GM18907 (cell line): ENCODE measurements at regions not wholly inside any gene's neighbourhood (a gene's known extent, or its start where the extent isn't known, plus 50 kb on each side); places are given as distances from the start of the nearest gene placed in this dataset.

ENCODE experiments used
- ATAC-seq: cut with Tn5 transposase; IDR thresholded peaks from one replicate; pipeline ENCODE4 v1.9.1; 2021; ENCODE audit warnings: mild to moderate bottlenecking, moderate library complexity; ENCODE audit not compliant: unreplicated experiment

- ATAC-seq: no peak
These were observed 168.7 kb upstream of the ITGB1 start for GRCh38 chr10:33126742-33127141.

- no peak for ATAC-seq
These were observed 167.8 kb upstream of the ITGB1 start for GRCh38 chr10:33125522-33126517.

DNA sequence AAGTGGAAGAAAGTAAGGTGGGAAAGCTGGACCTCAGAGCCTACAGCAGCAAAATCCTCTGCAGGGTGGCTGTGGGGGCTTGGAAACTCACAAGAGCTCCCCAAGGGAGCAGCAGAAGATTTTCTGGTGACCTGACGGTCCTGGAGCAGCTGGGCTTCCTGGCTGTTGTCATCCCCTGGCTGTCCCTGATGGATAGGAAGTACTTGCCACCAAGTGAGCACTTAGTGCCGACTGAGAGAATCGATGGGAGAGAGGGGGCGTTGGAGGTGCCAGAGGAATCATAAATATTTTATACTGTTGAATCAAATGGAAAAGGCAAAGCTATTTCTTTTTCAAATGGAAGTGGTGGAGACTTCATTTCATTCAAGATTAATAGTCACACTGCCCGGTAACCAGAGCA is 167.1 kb upstream of the ITGB1 start:
- no peak for ATAC-seq

DNA sequence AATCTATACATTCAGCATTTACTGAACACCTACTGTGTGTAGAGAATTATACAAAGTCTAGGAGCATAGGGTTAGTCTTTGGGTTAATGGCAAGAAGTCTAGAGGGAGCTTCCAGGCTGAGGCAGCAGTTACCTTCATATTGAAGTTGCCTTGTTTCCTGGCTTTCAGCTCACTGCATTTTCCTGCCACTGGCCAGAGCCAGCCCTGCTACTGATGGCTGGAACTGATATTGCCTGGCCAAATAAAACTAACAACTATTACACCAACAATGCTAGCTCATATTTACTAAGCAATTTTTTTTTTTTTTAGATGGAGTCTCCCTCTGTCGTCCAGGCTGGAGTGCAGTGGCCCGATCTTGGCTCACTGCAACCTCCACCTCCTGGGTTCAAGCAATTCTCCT is 165.7 kb upstream of the ITGB1 start:
- ATAC-seq: no peak

DNA sequence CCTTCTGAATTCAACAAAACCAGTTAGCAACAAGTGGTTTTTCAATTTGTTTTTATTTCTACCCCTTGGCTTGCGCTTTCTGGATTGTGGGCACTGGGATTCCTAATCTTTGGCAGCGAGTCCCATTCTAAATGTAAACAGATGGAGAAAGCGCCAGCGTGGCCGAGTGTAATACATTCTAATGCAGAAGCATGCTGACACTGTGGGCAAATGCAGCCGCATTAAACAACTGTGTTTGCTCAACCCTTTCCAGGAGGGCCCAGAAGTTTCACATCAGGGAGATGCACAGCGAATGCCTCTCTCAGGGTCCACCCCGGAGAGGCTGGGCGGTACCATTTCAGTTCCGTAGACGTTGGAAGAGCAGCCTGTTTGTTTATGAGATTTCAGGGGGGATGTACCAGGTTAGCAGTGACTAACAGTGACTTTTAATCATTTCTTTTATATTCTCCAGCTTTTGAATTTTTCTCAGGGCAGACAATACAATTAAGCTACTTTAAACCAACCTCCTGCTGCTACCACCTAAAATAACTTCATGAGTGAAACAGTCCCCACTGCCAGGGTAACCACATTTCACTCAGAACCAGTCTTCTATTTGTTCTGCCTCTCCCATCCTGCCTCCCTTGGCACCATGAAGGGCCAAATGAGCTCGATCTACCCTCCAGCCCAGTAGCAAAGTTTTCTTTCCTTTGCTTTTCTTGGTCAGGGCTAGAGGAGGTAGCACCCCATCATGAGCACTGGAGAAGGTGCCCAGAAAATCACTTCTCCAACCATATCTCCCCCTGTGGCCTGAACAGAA is 164.2 kb upstream of the ITGB1 start:
- no peak for ATAC-seq

GRCh38 chr10:33120700-33121099 is 162.7 kb upstream of the ITGB1 start:
- ATAC-seq: no peak

DNA sequence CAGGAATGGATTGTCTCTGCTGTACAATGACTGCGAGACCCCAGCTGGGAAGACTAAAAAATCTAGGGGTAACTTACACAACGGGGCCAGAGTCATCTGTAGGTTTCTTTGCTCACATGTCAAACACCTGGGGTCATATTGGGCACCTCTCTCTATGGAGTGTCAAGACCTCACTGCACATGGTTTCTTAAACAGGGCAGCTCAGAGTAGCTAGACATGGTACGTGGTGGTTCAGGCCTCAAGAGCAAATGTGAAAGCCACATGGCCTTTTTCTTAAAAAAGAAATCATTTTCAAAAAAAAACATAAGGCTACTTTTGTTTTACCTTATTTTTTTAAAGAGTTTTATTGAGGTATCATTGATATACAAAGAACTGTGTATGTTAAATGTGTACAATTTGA is 162.2 kb upstream of the ITGB1 start:
- no peak for ATAC-seq

DNA sequence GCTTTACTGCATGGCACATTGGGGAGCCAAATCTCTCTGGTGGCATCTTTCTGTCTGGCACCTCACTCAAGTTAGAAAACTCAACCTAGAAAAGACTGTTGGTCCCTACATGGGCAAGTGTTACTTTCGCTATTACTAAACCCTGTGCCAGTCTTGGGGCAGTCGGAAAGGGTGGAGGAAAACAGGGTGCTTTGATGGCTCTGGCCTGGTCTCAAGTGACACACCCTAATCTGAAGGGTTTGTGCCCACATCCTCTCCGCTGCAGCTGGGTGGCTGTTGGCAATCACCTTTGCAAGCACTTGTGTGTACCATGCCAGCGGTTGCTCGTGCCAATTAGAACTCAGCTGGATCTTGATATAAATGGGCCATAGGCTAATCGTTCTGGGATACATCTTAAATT is 159.8 kb upstream of the ITGB1 start:
- ATAC-seq: no peak

DNA sequence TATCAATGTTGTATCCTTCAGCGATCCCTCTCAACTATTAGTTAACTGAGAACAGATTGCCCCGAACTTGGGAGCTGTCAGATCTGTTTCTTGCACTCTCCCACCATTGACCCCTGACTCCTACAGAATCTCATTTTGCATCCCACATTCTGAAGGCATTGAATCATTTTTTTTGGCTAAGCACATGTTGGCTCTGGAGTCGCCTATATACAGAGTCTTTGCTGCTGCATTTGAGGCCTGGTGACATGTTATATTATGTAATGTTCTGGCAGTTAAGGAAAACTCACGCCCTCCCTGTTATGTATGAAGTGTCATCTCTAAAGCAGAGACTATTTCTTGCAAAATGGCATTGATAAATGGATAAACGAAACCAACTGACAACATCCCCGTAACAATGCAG is 159.2 kb upstream of the ITGB1 start:
- no peak for ATAC-seq

GRCh38 chr10:33115738-33116719 is 158.0 kb upstream of the ITGB1 start:
- no peak for ATAC-seq

- no peak for ATAC-seq
These were observed 156.5 kb upstream of the ITGB1 start for GRCh38 chr10:33114451-33114952.

- ATAC-seq: no peak
These were observed 155.4 kb upstream of the ITGB1 start for GRCh38 chr10:33113466-33113865.

- ATAC-seq: no peak
These were observed 154.9 kb upstream of the ITGB1 start for GRCh38 chr10:33112831-33113455.

DNA sequence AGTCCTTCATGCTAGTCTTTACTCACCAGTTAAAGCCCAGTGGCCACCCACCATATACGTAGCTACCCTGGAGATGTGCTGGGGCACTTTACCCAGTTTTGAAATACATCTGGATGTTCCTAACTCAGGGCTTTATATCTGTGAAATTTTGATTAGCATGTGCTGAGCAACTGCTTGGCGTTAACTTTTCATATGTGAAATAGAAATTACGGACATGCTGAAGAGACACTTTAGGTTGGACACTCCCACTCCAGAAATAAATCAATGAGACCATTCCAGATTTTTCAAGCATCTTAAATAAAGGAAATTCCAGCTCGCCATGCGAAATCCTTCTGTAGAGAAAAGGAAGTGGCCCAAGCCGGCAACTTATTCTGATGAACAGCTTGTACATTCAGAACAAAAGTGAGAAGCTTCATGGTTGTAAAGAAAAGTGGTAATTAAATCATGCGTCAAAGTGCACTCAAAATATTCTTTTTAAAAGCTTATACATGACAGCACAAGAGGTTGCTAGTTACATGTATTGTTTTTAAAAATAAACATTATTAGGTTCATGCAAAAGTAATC is 153.5 kb upstream of the ITGB1 start:
- no peak for ATAC-seq

GRCh38 chr10:33109788-33110469 is 151.9 kb upstream of the ITGB1 start:
- no peak for ATAC-seq

DNA sequence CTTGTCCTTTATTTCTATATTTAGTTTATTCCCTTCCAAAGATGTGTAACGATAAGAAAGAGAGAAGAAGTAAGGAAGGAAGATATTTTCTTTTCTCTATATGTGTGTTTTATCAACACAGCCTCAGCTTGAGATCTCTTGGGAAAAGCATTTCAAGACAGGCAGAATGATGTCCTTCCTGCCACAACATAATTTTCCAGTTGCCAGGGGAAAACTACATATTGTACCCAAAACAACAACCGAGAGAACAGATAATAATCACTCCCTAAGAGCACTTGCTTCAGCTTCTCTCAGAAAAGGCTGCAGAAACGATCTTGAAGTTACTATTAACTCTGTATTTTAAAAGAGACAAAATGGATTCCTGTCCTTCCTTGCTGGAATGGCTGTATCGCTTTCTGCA is 151.4 kb upstream of the ITGB1 start:
- ATAC-seq: no peak

DNA sequence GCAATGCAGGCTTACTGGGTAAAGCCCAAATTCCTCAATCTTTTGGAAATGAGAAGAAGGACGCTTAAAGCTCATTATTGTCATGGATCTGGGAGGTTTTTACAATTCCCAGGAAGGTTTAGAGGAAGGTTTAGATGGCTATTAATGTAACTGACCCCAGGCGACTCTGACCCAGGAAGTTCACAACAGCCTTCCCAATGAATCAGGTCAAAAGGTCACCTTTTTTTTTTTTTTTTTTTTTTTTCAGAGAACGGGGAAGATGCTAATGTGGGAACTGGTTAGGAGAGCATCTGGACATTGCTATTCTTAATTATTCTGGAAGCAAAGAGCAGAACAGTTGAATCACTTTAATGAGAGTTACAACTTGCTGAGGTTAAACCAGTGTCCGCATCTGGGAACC is 149.9 kb upstream of the ITGB1 start:
- no peak for ATAC-seq

- no peak for ATAC-seq
These were observed 148.7 kb upstream of the ITGB1 start for GRCh38 chr10:33106767-33107166.

- ATAC-seq: no peak
These were observed 145.9 kb upstream of the ITGB1 start for GRCh38 chr10:33103863-33104379.
